ENCODE measurements at regions not wholly inside any gene's neighbourhood (a gene's known extent, or its start where the extent isn't known, plus 50 kb on each side); places are given as distances from the start of the nearest gene placed in this dataset.

DNA sequence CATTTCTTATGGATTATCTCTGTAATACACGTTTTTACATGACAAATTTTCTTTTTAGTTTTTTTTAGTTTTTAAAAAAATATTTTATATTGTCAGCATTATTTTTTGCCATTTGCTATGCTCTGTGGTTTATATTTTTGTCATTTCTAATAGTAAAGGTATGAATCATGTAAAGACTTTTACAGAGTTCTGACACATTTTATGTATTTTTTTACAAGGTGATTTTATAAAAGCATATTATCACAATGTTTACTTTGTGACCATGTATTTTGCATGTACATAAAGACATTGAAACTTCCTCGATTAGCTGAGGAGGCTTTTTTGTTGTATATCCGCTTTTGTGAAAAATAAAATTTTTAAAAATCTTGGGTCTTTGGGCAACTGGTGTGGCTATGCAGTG is 1705.1 kb downstream of the PCDH7 start:
- TF ChIP-seq CTCF (conservative IDR thresholded peaks at IDR 0.05; ENCODE audit: low read length) = no peak
- no peak overlapping the region for H3K4me3 ChIP-seq (ENCODE audit: low read length)
- no peak for DNase-seq (ENCODE audit: low read depth)

GRCh38 chr4:32427566-32427965 is 1707.4 kb downstream of the PCDH7 start:
- no peak for DNase-seq (ENCODE audit: low read depth)
- no peak for TF ChIP-seq CTCF (conservative IDR thresholded peaks at IDR 0.05; ENCODE audit: low read length)
- no peak overlapping the region for H3K4me3 ChIP-seq (ENCODE audit: low read length)

- no peak for TF ChIP-seq CTCF (conservative IDR thresholded peaks at IDR 0.05; ENCODE audit: low read length)
- no peak overlapping the region for H3K4me3 ChIP-seq (ENCODE audit: low read length)
- DNase-seq (ENCODE audit: low read depth) = no peak
Measured at GRCh38 chr4:32429151-32429550, 1709.0 kb downstream of the PCDH7 start.

DNA sequence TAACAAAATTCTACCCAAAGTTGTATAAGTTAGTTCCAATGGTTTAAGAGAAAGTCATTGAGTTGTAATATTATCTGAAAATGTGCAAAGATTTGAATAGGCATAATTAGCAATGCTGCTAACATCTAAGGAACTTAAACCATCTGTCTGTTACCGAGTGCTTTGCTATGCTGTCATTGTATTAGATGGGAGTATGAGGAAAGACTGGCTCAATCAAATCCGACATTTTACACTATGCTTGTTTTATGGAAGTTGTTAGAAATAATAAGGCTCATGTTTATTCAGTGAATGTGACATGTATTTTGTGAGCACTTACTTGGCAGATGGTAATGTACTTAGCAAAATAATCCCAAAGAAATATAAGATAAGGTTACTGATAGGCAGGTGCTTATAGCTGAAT is 1715.1 kb downstream of the PCDH7 start:
- no peak for DNase-seq (ENCODE audit: low read depth)
- TF ChIP-seq CTCF (conservative IDR thresholded peaks at IDR 0.05; ENCODE audit: low read length) = no peak

DNA sequence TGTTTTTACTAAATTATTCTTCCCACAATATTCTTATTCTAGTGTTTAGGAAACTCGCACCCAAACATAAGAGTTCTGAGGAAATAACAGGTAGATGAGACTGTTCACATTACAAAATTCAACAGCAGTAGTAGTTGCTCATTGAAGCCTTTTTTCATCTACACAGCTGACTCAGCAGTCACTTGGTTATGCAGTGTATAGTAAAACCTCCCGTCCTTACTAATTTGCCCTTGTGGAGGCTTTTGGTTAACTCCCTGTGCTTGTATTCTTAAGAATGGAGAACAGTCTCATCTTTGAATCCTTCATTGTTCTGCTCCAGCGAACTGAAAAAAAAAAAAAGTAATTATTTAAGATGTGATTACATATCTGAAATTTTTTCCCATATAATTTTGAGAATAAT is 1716.6 kb downstream of the PCDH7 start:
- H3K4me3 ChIP-seq (ENCODE audit: low read length) = no peak overlapping the region
- no peak for TF ChIP-seq CTCF (conservative IDR thresholded peaks at IDR 0.05; ENCODE audit: low read length)

More for the DNA sequence above, 1715.1 kb downstream of the PCDH7 start:
- no peak overlapping the region for H3K4me3 ChIP-seq (ENCODE audit: low read length)

GRCh38 chr4:32440391-32440790 is 1720.2 kb downstream of the PCDH7 start:
- no peak overlapping the region for H3K4me3 ChIP-seq (ENCODE audit: low read length)
- no peak for TF ChIP-seq CTCF (conservative IDR thresholded peaks at IDR 0.05; ENCODE audit: low read length)
- DNase-seq (ENCODE audit: low read depth) = no peak

More for the DNA sequence above, 1716.6 kb downstream of the PCDH7 start:
- no peak for DNase-seq (ENCODE audit: low read depth)

DNA sequence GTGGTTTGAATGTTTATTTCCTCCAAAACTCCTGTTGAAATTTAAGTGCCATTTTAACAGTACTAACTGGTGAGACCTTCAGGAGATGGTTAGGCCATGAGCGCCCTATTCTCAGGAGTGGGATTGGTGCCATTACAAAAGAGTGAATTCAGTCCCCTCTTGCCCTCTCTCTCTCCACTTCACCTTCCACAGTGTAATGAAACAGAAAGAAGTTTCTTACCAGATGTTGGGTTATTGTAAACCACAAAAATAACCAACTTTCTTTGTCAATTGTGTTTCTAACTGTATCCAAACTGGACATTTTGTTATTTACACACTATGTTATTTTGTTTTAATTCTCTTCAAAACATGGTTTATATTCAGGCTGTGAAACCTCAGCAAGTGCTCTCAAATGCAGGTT is 1734.3 kb downstream of the PCDH7 start:
- H3K4me3 ChIP-seq (ENCODE audit: low read length) = no peak overlapping the region
- no peak for DNase-seq (ENCODE audit: low read depth)
- no peak for TF ChIP-seq CTCF (conservative IDR thresholded peaks at IDR 0.05; ENCODE audit: low read length)
